T-helper 9 cell (primary cell): ENCODE measurements at regions not wholly inside any gene's neighbourhood (a gene's known extent, or its start where the extent isn't known, plus 50 kb on each side); places are given as distances from the start of the nearest gene placed in this dataset.
"Not testable (repeated sequence)": the region's sequence is repeated elsewhere in the genome, so short reads cannot be mapped to it uniquely, and the experiment has no call there.

Source experiments
- DNase-seq: peaks from one replicate; pipeline ENCODE4 v3.0.0-alpha.2; 2020

DNA sequence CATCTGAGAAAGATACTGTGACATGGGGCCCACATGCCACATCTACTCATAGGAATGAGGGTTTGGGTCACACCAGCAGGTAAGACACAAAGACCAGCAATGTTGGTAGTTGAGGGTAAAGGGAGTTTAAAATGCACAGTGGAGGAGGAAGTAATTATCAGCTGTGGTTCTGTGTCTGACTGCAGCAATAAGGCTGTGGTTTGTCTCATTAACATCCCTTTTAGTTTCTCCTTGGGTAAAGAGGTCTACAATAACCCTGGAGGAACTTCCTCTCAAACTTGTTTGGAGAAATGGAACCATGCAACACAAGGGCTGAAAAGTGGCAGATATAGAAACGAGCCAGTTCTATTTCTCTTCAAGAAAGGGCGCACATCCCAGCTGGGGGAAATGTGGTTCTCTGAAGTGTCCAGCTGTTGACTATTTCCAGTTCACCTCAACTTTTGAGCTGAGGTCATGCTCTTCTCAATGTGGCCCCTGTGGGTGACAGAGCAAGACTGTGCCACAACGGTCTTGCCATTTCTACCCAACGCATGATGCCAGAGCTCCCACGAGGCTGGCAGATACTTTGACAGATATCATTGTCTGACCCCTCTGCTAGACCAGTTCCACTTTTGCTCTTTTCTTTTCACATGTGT is 234.3 kb downstream of the SQOR start:
- no peak for DNase-seq

DNA sequence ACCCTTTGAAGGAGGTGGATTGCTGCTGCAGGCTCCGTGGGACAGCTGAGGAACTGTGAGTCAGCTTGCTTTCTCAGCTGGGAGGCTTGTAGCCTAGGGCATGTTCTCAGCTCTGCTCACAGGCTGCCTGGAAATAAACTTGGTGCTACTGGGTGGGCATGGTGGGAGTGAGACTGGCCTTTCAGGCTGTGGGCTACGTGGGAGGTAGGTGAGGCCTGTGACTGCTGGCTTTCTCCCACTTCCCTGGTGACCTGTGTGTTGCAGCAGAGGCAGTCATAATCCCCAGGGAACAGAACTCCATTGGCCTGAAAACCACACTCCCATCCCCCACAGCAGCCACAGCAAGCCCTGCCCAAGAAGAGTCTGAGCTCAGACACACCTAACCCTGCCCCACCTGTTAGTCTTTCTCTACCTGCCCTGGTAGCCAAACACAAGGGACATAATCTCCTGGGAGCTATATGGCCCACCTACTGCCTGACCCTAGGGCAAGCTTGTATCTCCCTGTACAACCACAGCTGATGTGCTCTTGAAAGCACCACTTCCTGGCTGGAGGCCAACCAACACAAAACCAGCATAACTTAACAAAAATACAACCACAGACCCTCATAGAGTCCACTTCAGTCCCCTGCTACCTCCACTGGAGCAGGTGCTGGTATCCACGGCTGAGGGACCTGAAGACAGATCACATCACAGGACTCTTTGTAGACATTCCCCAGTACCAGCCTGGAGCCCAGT is 236.5 kb downstream of the SQOR start:
- no peak for DNase-seq

- DNase-seq, result no peak
Measured at GRCh38 chr15:45873781-45874180, 239.0 kb downstream of the SQOR start.

GRCh38 chr15:45874566-45874965 is 239.7 kb downstream of the SQOR start:
- DNase-seq, result not testable (repeated sequence)

GRCh38 chr15:45884289-45884688 is 249.5 kb downstream of the SQOR start:
- DNase-seq, result no peak

DNA sequence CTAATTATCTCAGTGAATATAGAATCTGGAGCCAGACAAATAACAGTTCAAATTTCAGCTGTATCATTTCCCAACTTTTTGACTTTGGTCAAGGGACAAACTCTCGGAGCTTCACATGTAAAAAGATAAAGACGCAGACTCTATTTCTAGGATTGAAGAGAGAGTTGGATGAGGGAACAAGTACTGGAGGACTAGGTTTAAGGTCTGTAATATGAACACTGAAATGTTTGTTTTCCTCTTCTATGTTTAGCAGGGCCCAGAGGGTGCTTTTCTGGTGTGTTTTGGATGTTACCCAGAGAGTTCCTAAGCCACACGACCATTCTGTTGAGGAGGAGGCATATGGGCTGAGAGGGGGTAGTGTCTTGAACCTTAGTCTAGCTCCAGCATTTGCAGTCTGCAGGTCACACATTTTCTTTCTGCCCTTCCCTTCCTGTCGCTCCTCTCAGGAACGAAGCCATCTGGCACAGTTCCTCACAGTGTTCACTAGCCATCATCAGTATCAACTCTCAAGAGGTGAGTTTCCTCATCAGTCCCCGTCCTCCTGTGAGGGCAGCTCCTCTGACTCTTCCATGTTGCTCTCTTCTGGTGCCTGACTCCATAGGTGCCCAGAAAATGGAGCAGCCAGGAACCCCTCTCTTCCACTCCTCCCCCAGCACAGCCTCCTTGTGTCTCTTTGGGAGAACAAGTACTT is 250.1 kb downstream of the SQOR start:
- no peak for DNase-seq

- no peak for DNase-seq
Measured at GRCh38 chr15:45885801-45886200, 251.0 kb downstream of the SQOR start.

GRCh38 chr15:45891766-45892165 is 256.9 kb downstream of the SQOR start:
- no peak for DNase-seq

DNA sequence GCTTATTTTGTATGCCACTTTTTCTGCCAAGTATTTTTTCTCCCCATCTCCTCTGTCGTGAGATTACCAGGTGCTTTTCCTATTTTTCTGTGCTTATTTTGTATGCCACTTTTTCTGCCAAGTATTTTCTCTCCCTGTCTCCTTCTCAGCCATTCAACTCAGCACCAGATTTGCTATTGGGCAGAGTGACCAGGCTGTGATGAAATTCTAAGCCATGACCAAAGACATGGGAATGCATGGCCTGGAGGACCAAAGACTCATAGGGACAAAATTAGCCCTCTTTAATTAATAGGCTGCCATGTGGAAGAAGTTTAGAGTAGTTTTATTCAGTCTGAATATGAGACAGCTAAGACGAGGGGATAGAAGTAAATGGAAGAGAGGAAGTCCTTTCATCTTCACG is 257.4 kb downstream of the SQOR start:
- no peak for DNase-seq

GRCh38 chr15:45903283-45903682 is 268.5 kb downstream of the SQOR start:
- DNase-seq, result no peak

DNA sequence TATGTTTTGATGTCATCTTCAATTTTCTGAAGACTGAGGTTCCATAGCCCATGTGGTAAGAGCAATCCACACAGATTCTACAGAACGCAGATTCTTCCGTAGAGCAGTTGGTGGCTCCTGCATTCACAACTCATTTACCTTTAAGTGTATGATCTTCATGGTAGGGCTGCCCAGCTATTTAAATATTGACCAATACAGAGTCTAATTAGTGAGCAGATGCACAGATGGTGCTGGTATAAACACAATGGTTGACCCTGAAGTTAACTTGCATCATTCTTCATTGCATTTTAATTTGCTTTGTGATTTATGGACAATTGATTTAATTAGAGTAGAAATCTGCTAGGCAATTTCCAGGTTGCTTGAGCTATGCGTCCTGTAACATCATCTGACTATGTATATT is 269.2 kb downstream of the SQOR start:
- DNase-seq, result no peak

DNA sequence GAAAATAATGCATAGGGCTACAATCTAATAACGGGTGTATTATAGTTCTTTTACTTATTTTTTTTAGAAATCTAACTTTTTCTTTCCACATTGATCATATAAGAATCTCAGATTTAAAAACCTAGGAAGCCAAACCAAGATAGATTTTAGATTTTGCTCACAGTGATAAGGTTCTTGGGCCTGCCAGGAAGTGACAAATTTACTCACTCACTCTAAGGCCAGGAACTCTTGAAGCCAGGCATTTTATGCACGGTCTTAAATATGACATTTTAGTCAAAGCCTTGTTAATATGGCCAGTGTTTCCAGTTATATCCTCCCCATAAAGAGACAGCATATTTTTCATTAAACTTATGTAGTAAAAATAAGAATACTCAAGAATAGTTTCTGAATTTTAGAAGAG is 271.4 kb downstream of the SQOR start:
- no peak for DNase-seq

GRCh38 chr15:45910671-45911070 is 275.8 kb downstream of the SQOR start:
- no peak for DNase-seq

- no peak for DNase-seq
Measured at GRCh38 chr15:45913451-45913850, 278.6 kb downstream of the SQOR start.

GRCh38 chr15:45914425-45914824 is 279.6 kb downstream of the SQOR start:
- DNase-seq, result no peak

GRCh38 chr15:45918839-45919238 is 284.0 kb downstream of the SQOR start:
- DNase-seq, result no peak

GRCh38 chr15:45919806-45920205 is 285.0 kb downstream of the SQOR start:
- DNase-seq, result no peak

DNA sequence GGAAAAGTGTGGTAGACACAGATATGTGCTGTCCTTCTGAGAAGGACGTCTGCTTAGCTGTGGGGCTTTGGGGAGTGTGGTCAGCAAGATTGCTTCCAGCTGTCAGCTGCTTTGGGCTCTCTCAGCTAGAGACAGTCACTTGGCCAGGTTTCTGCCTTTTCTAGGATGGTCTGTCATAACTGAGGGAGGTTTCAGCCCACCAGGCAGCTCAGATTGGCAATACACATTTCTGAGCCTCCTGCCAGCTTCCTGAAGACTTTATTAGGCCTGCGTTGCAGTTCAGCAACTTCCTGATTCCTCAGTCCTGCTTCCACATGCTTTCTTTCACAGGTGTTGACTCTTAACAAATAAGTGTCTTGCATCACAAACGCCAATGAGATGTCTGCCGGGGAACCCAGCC is 286.5 kb downstream of the SQOR start:
- no peak for DNase-seq

- DNase-seq, result no peak
Measured at GRCh38 chr15:45921978-45922377, 287.1 kb downstream of the SQOR start.

DNA sequence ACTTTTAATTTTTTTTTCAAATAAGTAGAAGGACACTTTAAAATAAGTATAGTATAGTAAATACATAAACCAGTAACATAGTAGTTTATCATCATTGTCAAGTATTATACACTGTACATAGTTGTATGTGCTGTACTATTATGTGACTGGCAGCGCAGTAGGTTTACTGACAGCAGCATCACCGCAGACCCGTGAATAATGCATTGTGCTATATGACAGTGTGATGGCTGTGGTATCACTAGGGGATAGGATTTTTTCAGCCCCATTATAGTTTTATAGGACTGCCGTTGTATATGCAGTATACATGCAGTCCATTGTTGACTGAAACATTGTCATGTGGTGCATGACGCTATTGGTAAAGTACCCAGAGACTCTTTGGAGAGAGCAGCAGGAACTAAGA is 306.5 kb downstream of the SQOR start:
- DNase-seq, result no peak

GRCh38 chr15:45943240-45943639 is 308.4 kb downstream of the SQOR start:
- no peak for DNase-seq

- DNase-seq, result no peak
Measured at GRCh38 chr15:45946111-45946510, 311.3 kb downstream of the SQOR start.

GRCh38 chr15:45948181-45948621 is 313.4 kb downstream of the SQOR start:
- no peak for DNase-seq

DNA sequence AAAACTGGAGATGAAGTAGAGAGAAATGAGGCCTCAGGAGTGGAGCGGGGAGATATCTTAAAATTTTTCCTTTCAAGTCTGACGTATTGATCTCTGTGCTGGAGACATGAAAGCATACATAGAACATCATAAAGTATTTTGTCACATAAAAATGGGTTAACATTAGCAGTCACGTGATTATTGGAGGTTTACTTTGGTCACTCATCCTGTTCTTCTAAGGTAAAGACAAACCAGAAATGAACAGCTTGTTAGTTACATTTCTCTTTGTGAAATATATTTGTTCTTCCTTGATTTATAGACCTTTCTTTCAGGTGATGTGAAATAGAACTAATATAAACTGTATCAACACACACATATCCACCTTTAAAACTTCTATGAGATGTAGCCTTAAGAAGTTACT is 324.1 kb downstream of the SQOR start:
- no peak for DNase-seq
